NCI-H2107 treated with DMSO at 0.1 percent for 48 hours (cell line): ENCODE measurements at regions not wholly inside any gene's neighbourhood (a gene's known extent, or its start where the extent isn't known, plus 50 kb on each side); places are given as distances from the start of the nearest gene placed in this dataset.
"Not testable (repeated sequence)": the region's sequence is repeated elsewhere in the genome, so short reads cannot be mapped to it uniquely, and the experiment has no call there.

Source experiments
- DNase-seq: peaks from one replicate; lab custom pipeline; 2025; ENCODE audit not compliant: unreplicated experiment; lab: John Stamatoyannopoulos, UW

DNA sequence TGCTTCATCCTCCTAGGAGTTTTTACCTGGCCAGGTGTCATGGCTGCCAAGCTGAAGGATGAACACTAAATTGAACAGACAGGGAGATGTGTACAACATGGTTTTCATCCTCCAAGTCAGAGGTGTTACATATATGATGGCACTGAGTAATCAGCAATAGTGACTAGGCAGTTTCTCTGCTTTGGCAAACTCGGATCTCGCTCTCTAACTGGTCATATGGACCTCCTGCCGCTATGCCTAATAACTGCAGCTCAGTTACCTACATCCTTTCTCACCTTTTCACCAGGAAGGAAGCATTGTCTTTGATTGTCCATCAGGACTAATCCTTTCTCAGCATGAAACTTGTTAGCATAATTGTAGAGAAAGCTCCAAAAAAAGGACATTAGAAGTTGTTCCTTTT lies 175.9 kb upstream of the PLSCR5 start:
- no peak for DNase-seq

DNA sequence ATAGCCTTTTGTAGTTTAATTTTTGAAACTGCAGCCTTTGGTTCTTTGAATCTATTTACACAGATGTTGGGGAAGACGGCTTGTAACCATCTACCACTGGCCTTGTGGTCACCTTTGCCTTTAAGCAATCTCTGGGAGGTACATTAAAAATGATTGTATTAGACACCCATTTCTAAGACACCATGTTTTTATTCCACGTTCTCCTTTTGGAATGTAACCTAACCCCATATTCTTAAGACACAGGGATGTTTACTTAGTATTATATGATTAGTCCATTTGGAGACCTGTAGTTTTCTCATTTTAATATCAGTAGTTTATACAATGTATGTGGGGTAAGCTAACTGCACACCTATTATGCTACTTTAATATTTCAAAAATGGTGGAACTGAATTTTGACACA lies 175.1 kb upstream of the PLSCR5 start:
- no peak for DNase-seq

DNA sequence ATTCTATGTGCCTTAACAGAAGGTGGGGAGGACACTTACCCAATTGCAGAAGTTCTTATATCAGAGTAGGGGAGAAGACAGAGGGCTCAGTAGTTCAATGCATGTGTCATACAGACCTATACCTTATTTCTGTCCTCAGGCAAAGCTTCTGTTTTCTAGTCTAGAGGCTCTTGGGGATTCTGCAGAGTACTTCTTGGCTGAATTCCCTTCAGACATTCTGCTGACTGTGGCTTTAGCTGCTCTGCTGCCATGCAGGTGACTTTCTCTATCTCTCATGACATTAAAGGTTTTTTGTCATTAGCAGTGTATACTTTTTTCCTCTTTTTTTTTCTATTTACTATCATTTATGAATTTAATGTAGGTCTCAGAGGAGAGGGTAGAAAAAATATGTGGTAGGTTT lies 172.8 kb upstream of the PLSCR5 start:
- DNase-seq: no peak

DNA sequence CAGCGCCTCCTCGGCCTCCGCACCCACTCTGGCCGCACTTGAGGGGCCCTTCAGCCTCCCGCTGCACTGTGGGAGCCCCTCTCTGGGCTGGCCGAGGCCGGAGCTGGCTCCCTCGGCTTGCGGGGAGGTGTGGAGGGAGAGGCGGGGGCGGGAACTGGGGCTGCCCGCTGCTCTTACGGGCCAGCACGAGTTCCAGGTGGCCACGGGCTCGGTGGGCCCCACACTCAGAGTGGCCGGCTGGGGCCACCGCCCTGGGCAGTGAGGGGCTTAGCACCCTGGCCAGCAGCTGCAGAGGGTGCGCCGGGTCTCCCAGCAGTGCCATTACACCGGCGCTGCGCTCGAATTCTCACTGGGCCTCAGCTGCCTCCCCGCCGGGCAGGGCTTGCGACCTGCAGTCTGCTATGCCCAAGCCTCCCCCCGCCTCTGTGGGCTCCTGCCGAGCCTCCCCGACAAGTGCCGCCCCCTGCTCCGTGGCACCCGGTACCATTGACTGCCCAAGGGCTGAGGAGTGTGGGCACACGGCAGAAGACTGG lies 167.1 kb upstream of the PLSCR5 start:
- no peak for DNase-seq

DNA sequence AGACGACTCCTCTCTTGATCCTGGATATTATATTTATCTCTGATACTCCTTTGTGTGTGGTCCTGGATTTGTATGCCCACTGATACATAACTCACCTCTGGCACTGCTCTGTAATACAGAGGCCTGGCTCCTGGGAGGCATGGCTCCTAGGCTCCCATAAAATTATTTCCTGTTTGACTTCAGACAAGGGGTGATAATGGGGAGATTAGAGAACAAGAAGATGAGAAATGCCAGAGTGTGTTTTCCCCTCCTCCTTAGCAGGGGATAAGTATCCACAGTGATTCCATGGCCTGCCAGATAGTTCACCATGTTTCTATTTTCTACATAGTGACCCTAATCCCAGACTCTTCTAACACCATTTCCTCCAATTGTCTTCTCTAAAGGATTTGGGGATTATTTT lies 165.7 kb upstream of the PLSCR5 start:
- no peak for DNase-seq

DNA sequence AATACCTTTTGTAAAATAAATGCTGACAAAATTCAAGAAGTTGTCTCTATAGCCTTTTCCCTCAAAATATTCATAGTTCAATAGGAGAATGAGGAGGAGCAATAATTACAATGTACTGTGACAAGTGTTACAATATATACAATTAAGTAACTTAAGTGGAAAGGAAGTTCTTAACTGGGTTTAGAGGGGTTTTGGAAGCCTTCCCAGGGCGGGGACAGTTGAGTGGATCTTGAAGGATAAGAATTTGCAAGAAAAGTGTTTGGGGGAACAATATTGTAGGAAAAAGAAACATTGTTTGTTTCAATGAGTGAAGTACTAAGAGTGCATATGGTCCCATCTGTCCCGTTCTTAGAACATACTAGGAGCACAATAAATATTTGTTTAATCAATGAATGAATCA lies 165.2 kb upstream of the PLSCR5 start:
- no peak for DNase-seq

DNA sequence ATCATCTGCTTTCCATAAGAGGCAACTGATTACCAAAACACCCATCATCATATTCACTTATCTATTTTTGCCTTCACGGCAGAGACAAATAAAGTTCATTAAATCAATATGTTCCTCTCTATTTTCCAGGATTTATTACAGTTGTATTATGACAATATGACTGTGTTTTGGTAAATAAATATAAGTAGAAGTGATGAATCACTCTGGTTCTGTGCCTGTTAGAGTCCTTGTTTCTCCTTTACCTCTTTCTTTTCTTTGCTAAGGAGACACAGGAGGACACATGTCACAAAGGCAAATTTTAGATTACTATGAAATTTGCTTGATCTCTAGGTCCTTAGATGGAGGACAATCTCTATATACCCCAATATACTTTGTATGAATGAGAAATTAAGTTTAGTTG lies 152.6 kb upstream of the PLSCR5 start:
- no peak for DNase-seq

DNA sequence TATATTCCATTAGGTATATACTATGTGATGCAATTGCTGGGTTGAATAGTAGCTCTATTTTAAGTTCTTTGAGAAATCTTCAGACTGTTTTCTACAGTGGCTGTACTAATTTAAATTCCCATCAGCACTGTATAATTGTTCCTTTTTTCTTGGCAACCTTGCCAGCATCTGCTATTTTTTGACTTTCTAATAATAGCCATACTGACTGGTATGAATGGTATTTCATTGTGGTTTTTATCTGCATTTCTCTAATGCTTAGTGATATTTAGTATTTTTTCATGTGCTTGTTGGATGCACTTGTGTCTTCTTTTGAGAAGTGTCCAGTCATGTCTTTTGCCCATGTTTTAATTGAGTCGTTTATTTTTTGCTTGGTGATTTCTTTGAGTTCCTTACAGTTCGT lies 145.1 kb upstream of the PLSCR5 start:
- DNase-seq: no peak

DNA sequence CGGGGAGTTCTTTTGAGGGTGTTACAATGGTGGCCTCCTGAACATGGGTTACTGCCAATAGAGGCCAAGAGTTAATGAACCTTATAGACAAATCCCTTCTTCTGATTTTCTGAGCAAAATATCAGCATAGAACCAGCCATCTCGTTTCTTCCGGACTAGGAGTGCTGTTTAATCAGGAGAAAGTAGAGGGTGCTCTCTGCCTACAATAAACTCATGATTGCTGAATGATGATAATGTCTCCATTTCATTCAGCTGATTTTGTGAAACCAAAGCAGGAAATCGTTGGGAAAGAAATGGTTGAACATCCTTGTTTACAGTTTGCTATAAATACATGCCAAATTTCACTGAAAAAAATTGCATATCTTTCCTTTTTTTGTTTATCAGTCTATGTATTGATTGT lies 142.8 kb upstream of the PLSCR5 start:
- DNase-seq: no peak

DNA sequence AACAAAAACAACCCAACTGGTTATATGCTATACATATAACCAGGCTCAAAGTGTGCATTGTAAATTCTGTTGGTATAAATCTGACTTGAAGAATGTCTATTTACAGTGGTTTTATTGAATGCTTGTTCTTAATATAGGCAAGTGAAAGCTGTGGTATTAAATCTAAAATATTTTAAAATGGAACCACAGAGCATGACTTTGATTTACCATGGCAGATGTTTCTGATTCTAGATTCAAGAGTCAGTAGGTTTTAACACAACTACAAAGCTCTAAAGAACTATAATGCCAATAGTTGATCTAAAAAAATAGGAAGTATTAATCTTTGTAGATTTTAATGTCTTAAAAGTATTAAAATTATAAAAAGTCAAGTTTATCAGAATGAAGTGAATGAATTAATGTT lies 141.9 kb upstream of the PLSCR5 start:
- DNase-seq: no peak

DNA sequence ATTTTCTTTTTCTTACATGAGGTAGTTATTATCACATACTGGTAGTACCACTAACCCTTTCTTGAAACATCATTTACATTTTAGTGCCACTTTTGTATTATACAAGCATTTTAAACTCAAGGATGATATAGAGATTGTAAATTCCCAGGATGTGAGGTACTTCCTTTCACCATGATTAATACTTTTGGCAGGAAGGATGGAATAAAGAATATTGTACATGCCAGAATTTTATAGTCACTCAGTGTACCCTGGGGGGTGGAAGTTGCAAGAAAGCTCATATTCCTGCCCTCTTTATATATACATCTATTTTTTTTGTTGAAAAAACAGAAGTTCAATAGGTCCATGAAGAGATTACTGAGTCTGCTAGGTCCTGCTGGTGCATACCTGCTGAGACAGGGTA lies 141.0 kb upstream of the PLSCR5 start:
- no peak for DNase-seq

DNA sequence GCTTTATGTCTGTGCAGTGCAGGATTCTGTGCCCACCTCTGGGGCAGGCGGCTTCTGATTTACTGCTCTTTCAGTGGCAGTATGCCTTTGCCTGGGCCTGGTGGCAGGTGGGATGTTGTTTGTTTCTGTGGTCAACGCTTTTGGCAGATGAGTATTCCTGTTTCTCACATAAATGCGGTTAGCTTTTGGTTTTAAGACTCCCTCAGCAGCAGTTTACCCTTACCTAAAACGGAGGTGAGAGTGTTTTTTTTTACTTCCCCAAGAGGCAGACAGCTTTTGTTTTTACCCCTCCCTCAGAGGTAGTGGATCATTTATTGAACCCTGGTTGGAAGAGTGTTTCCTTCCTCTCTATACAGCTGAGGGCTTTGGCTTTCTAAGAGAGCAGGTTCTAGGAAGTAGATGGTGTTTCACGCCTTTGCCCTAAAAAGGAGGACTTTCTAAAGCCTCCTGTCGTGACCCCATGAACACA lies 134.1 kb upstream of the PLSCR5 start:
- DNase-seq: peak; percentile 80

DNA sequence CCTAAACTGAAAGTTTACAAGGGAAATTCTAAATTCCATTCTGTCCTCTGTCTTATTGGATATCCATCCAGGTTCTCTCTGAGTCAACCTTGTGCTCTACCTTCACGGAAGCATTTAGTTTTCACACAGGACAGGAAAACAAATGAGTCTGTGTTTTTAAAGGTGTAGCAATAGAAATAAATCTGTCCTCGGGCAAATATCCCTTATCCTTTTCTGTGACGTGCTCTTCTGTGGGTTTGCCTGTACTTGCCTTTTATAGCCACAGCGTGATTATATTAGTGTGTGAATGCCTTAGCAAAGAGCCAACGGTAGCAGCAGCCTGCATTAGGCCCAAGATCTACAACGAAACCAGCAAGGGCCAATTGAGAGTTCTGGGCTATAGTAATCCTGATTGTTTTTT lies 127.2 kb upstream of the PLSCR5 start:
- DNase-seq: no peak

DNA sequence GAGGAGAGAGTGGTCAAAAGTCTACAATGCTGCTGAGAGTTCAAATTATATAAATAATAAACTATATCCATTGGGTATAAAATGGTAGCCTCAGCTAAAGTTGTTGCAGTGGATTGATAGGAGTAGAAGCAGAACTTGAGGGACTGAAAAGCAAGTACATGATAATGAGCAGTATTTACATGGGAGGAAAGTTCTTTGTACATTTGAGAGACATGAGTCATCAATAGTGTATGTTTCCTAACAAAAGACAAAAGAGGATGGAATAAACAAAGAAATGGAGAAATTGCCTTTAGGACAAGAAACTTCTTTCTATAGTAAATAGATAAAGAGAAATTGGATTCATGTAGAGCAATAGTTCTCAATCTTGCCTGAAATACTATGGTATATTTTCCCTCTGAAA lies 110.0 kb upstream of the PLSCR5 start:
- no peak for DNase-seq

DNA sequence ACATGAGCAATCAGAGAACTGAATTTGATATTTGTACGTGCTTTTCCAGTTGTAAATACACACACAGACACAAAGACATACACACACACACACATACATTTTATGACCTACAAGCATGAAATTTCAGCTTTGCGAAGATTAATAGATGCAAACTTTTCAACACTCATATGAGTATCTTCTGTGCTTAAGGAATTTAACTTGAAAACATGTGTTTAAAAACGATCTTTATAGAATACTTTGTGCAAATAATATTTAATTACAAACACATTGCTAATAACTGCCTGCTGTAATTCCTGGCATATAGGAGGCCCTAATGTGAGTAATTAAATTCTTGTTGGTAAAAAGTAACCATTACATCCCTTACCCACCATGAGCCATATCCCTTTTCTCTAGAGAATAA lies 107.7 kb upstream of the PLSCR5 start:
- DNase-seq: no peak

DNA sequence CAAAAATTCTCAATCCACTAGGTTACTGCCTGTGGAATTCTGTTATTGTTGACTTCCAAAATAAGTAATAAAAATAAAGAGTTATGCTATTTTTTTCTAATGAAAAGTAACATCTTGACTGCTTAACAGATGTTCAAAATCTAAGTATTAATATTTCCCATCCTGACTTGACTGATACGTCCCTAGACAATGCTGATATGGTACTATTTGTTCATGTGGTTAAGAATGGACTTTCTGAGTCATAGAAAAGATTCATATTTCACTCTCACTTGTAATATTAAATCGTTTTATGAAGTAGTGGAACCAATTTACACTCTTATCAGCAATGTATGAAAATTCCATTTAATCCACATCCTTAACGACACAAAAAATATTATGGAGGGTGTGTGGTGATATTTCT lies 104.8 kb upstream of the PLSCR5 start:
- no peak for DNase-seq

DNA sequence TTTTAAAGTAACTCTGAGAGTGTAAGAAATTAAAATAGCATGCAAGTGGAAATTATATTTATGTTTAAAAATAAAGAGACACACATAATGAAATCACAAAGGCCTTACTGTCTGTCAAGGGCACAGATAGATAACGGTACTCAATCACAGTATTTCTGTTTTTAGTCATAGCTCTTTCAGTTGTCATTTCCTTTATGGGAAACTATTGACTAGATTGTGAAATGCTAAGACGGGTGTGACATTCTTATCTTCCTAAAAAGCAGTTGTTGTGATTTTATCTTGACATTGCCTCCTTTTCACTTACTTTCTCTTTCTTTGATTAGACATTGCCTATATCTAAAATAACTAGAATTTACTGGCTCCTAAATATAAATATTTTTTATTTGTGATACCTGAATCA lies 100.1 kb upstream of the PLSCR5 start:
- no peak for DNase-seq

DNA sequence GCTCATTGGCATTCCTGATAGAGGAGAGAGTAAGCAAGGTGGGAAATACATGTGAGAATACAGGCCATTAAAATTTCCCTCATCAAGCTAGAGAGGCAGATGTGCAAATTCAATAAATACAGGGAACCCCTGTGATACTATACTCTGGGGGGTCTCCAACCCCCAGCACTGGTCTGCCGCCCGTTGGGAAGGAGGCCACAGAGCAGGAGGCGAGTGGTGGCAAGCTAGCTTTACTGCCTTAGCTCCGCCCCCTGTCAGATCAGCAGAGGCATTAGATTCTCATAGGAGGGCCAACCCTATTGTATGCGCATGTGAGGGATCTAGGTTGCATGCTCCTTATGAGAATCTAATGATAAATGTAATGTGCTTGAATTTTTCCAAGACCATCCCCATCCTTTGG lies 97.1 kb upstream of the PLSCR5 start:
- DNase-seq: no peak

DNA sequence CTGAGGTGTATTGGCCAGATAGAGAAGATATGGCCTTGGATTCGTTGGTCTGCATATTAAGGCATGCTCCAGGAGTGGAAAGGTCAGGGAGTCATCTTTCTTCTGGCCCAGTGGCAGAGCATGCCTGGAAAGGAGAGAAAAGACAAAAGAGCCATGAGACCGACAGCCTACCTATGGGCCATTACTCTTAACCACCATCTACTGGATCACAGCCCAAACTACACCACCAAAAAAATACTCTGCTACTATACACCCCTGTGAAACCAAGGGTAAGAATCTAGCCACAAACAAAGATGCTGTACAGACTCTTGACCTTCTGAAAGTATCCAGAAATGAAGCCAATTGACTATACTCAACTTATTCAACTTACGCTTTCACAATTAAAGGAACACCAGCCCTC lies 96.1 kb upstream of the PLSCR5 start:
- no peak for DNase-seq

DNA sequence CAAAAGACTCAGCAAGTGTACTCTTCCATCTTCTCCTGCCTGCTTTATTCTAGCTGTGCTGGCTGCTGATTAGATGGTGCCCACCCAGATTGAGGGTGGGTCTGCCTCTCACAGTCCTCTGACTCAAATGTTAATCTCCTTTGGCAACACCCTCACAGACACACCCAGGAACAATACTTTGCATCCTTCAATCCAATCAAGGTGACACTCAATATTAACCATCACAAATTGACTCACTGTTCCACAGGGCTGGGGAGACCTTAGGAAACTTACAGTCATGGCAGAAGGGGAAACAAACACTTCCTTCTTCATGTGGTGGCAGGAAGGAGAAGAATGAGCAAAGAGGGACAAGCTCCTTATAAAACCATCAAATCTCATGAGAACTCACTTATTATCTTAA lies 94.9 kb upstream of the PLSCR5 start:
- not testable (repeated sequence) for DNase-seq

DNA sequence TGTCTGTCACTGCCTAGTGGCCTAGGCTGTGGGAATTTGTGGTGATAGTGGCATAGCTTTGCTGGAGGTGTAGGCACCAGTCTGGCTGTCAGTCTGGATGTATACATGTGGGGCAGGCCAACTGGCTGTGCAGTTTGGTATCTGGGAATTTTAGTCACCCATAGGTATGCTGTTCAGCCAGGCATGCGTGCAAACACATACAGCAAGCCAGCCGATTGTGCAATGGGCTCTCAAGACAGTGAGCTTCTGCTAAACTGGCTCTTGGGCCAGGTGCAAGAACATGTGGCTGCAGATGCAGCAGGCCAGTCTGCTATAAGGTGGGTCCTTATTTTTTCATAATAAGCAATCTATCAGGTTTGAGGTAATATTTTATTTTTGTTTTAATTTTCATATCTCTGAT lies 87.1 kb upstream of the PLSCR5 start:
- no peak for DNase-seq

DNA sequence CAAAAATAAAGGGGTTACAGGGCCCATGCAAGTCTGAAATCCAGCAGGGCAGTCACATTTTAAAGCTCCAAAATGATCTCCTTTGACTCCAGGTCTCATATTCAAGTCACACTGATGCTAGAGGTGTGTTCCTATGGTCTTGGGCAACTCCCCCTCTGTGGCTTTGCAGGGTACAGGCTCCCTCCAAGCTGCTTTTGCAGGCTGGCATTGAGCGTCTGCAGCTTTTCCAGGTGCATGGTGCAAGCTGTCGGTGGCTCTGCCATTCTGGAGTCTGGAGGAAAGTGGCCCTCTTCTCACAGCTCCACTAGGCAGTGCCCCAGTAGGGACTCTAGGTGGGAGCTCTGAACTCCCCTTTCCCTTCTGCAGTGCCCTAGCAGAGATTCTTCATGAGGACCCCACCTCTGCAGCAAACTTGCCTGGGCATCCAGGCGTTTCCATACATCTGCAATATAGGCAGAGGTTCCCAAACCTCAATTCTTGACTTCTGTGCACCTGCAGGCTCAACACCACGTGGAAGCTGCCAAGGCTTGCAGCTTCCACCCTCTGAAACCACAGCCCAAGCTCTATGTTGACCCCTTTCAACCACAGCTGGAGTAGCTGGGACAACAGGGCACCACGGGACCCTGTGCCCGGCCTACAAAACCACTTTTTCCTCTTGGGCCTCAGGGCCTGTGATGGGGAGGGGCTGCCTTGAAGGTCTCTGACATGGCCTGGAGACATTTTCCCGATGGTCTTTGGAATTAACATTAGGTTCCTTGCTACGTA lies 80.1 kb upstream of the PLSCR5 start:
- DNase-seq: no peak

DNA sequence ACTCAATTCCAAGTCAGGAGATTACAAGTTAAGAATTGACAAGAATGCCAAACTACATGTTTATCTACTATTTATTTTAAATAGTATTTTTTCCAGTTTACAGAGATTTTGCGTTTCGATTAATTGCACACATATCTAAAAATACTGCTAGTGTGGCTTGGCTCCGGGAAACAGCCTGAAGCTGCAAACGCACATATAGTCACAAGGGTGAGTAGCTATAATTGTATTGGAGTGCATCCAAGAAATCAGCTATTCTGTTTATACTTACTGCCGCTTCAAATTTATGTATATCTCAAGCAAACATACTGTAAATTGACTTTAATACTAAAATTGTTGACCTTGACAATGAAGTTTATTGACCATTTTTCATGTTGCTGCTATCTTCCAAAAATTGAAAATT lies 77.0 kb upstream of the PLSCR5 start:
- DNase-seq: no peak
